HG03108 (cell line): ENCODE measurements at regions not wholly inside any gene's neighbourhood (a gene's known extent, or its start where the extent isn't known, plus 50 kb on each side); places are given as distances from the start of the nearest gene placed in this dataset.

Experiments
- ATAC-seq: cut with Tn5 transposase; IDR thresholded peaks from one replicate; pipeline ENCODE4 v1.9.1; 2021; ENCODE audit warnings: moderate library complexity; ENCODE audit not compliant: unreplicated experiment

- ATAC-seq: no peak
Measured at GRCh38 chr14:53528185-53528671, 375.1 kb upstream of the DDHD1 start.

- no peak for ATAC-seq
Measured at GRCh38 chr14:53526200-53526599, 373.1 kb upstream of the DDHD1 start.

- no peak for ATAC-seq
Measured at GRCh38 chr14:53525608-53526007, 372.5 kb upstream of the DDHD1 start.

GRCh38 chr14:53524391-53524790, 371.3 kb upstream of the DDHD1 start:
- no peak for ATAC-seq

- no peak for ATAC-seq
Measured at GRCh38 chr14:53523226-53523625, 370.1 kb upstream of the DDHD1 start.

- no peak for ATAC-seq
Measured at GRCh38 chr14:53520078-53520928, 367.2 kb upstream of the DDHD1 start.

GRCh38 chr14:53519137-53519536, 366.0 kb upstream of the DDHD1 start:
- ATAC-seq: no peak

- no peak for ATAC-seq
Measured at GRCh38 chr14:53517270-53517960, 364.3 kb upstream of the DDHD1 start.

- no peak for ATAC-seq
Measured at GRCh38 chr14:53516261-53516774, 363.2 kb upstream of the DDHD1 start.

GRCh38 chr14:53515276-53515675, 362.2 kb upstream of the DDHD1 start:
- no peak for ATAC-seq

- ATAC-seq: no peak
Measured at GRCh38 chr14:53514197-53514596, 361.1 kb upstream of the DDHD1 start.

GRCh38 chr14:53510281-53510912, 357.3 kb upstream of the DDHD1 start:
- no peak for ATAC-seq

- ATAC-seq: no peak
Measured at GRCh38 chr14:53509276-53510244, 356.4 kb upstream of the DDHD1 start.

GRCh38 chr14:53501361-53502211, 348.5 kb upstream of the DDHD1 start:
- ATAC-seq: no peak

GRCh38 chr14:53500191-53500590, 347.1 kb upstream of the DDHD1 start:
- ATAC-seq: no peak

GRCh38 chr14:53496668-53497067, 343.5 kb upstream of the DDHD1 start:
- ATAC-seq: no peak

GRCh38 chr14:53495846-53496343, 342.8 kb upstream of the DDHD1 start:
- no peak for ATAC-seq

GRCh38 chr14:53494587-53494986, 341.5 kb upstream of the DDHD1 start:
- ATAC-seq: no peak

GRCh38 chr14:53493860-53494259, 340.7 kb upstream of the DDHD1 start:
- no peak for ATAC-seq
